Endothelial cell of umbilical vein (primary cell): ENCODE measurements at regions not wholly inside any gene's neighbourhood (a gene's known extent, or its start where the extent isn't known, plus 50 kb on each side); places are given as distances from the start of the nearest gene placed in this dataset.

Source experiments
- BruUV-seq: library from RNA; stranded (reverse); fragments of 400-500 nt; replicated peaks from 2 replicates; lab custom pipeline; 2021; lab: Mats Ljungman, UMichigan
- CTCF ChIA-PET: fragments of 300-600, 350-600 bp; sonication (Branson Sonifier 250); formaldehyde crosslinking; loops from one replicate; lab custom pipeline; 2021; ENCODE audit warnings: antibody characterized with exemption, inconsistent platforms; lab: Charles Lee
- POLR2A ChIA-PET: fragments of 300-600, 350-600 bp; sonication (Branson Sonifier 250); formaldehyde crosslinking; loops from one replicate; lab custom pipeline; 2021; ENCODE audit warnings: antibody characterized with exemption, inconsistent platforms; lab: Charles Lee
- DNase-seq: peaks from one replicate; pipeline ENCODE4 v3.0.0-alpha.2; 2011; ENCODE audit warnings: low read depth, low spot score
- FAIRE-seq: peaks from 2 replicates; lab custom pipeline; 2011; peaks lifted over from hg19 to GRCh38; lab: Jason Lieb, UNC
- H2AFZ ChIP-seq: 2 replicates; pipeline ENCODE4 v1.6.0; 2012; ENCODE audit warnings: low read depth, low read length, control low read depth, inconsistent platforms
- H3K27ac ChIP-seq: 2 replicates; pipeline ENCODE4 v1.5.1; 2011; ENCODE audit warnings: low read depth, mild to moderate bottlenecking, control low read depth, low read length, moderate library complexity; ENCODE audit not compliant: insufficient read depth
- H3K27me3 ChIP-seq, 2 experiments: 2 replicates each; pipeline versions ENCODE4 v1.6.0 to v1.6.1; 2011; ENCODE audit warnings: low read length in 2 of 2, mixed read lengths in 1 of 2; ENCODE audit not compliant: control insufficient read depth in 2 of 2, insufficient read depth in 2 of 2
- H3K36me3 ChIP-seq, 2 experiments: 2 replicates in 1 of 2; 3 replicates in 1 of 2; pipeline ENCODE4 v1.5.1; 2011; ENCODE audit warnings: low read length in 2 of 2, mild to moderate bottlenecking in 1 of 2, moderate library complexity in 1 of 2; ENCODE audit not compliant: control insufficient read depth in 2 of 2, insufficient read depth in 2 of 2; ENCODE audit errors: extremely low read depth in 1 of 2
- H3K4me1 ChIP-seq: 3 replicates; pipeline ENCODE4 v1.5.1; 2011; ENCODE audit warnings: mild to moderate bottlenecking, low read length; ENCODE audit not compliant: control insufficient read depth, insufficient read depth; ENCODE audit errors: extremely low read depth
- H3K4me2 ChIP-seq: 2 replicates; pipeline ENCODE4 v1.6.1; 2011; ENCODE audit warnings: low read length, control low read depth, mixed read lengths; ENCODE audit not compliant: insufficient read depth
- H3K4me3 ChIP-seq, 3 experiments: fragments of 200-600 bp in 1 of 3; sonication (generic), shearing (Covaris generic) in 1 of 3; replicated peaks in 1 of 3; 2 replicates each; pipeline ENCODE4 v1.5.1; 2011 to 2016; ENCODE audit warnings: control low read depth in 3 of 3, low read length in 3 of 3, mild to moderate bottlenecking in 2 of 3, inconsistent platforms in 1 of 3, low read depth in 1 of 3, moderate library complexity in 1 of 3; ENCODE audit not compliant: insufficient read depth in 1 of 3
- H3K79me2 ChIP-seq: 2 replicates; pipeline ENCODE4 v1.6.0; 2012; ENCODE audit warnings: low read length, inconsistent platforms; ENCODE audit not compliant: control insufficient read depth, insufficient read depth
- H3K9ac ChIP-seq: replicated peaks from 2 replicates; pipeline ENCODE3; 2011; ENCODE audit warnings: low read length, control low read depth; ENCODE audit not compliant: insufficient read depth; ENCODE audit errors: extremely low read depth
- H3K9me1 ChIP-seq: replicated peaks from 3 replicates; pipeline ENCODE4 v1.6.0; 2011; ENCODE audit warnings: mild to moderate bottlenecking, low read length; ENCODE audit not compliant: control insufficient read depth, insufficient read depth; ENCODE audit errors: extremely low read depth
- H3K9me3 ChIP-seq: replicated peaks from 2 replicates; pipeline ENCODE4 v1.5.1; 2012; ENCODE audit warnings: low read length, inconsistent platforms; ENCODE audit not compliant: control insufficient read depth, insufficient read depth
- H4K20me1 ChIP-seq: replicated peaks from 2 replicates; pipeline ENCODE3; 2011; ENCODE audit warnings: mild to moderate bottlenecking, low read length; ENCODE audit not compliant: control insufficient read depth, insufficient read depth; ENCODE audit errors: extremely low read depth
- EZH2 ChIP-seq: IDR thresholded peaks from 2 replicates; pipeline ENCODE4 v1.6.1; 2012; ENCODE audit warnings: borderline replicate concordance, low read depth, mild to moderate bottlenecking, moderate library complexity, low read length, inconsistent platforms; ENCODE audit not compliant: severe bottlenecking
- FOS ChIP-seq: IDR thresholded peaks from 2 replicates; pipeline ENCODE4 v1.6.1; 2011; ENCODE audit warnings: mild to moderate bottlenecking, low read length, moderate library complexity, borderline replicate concordance; ENCODE audit not compliant: insufficient read depth
- GATA2 ChIP-seq: IDR thresholded peaks from 2 replicates; pipeline ENCODE4 v1.7.0; 2011; ENCODE audit warnings: low read depth, mild to moderate bottlenecking, moderate library complexity, mixed read lengths, low read length; ENCODE audit not compliant: insufficient read length, insufficient read depth
- JUN ChIP-seq: IDR thresholded peaks from 2 replicates; pipeline ENCODE4 v1.6.1; 2011; ENCODE audit warnings: borderline replicate concordance, low read depth; ENCODE audit not compliant: insufficient read length, insufficient read depth
- MAX ChIP-seq: IDR thresholded peaks from 2 replicates; pipeline ENCODE4 v1.6.1; 2011; ENCODE audit not compliant: insufficient read depth, insufficient read length
- MYC ChIP-seq: IDR thresholded peaks from one replicate; pipeline ENCODE4 v1.6.1; 2011; ENCODE audit warnings: mild to moderate bottlenecking, low read depth, low read length
- POLR2A ChIP-seq: IDR thresholded peaks from 2 replicates; pipeline ENCODE4 v1.6.1; 2012; ENCODE audit warnings: low read depth, mild to moderate bottlenecking, control low read depth, low read length
- POLR2AphosphoS5 ChIP-seq: IDR thresholded peaks from 2 replicates; pipeline ENCODE4 v1.6.1; 2012; ENCODE audit warnings: low read depth, mild to moderate bottlenecking, control low read depth, low read length, moderate library complexity; ENCODE audit not compliant: insufficient read depth
- dilution Hi-C: fragments of 300-500 bp; cut with MboI; formaldehyde crosslinking; loops from one replicate; pipeline ENCODE4 v1.15.0; 2019; ENCODE audit warnings: low sequenced_read_pairs; ENCODE audit not compliant: extremely low pct_ligation_motif_present
- intact Hi-C: fragments of 100-400 bp; cut with micrococcal nuclease; formaldehyde crosslinking; loops from one replicate; pipeline ENCODE4 v1.10.0; 2022
- TF ChIP-seq, protein P1 (sequence below), 2 donors: IDR thresholded peaks; 1 replicate in 1 of 2; 2 replicates in 1 of 2; pipeline ENCODE4 v1.5.1; 2011; ENCODE audit warnings: low read length in 2 of 2, mild to moderate bottlenecking in 2 of 2, moderate library complexity in 2 of 2, control low read depth in 1 of 2, inconsistent platforms in 1 of 2, low read depth in 1 of 2; ENCODE audit not compliant: insufficient read depth in 1 of 2; ENCODE audit errors: extremely low read depth in 1 of 2

DNA sequence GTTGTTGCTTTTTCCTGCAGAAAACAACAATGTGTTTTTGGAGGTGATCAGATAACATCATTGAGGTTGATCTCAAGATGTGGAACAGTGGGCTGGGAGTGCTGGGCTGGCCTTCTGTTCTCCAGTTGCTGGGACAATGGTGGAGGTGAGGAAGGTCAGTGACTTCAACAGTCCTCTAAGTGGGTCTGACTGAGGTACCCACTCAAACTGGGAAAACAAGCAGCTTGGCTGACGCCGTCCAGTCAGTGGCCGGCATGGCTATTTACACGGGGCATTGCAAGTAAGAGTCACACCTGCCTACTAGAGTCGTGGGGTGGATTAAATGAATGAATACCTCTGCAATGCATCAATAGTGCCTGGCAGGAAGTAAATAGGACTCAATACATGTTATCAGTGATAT is 386.7 kb upstream of the ZFHX3 start:
- Histone ChIP-seq H3K9ac (no peak overlapping the region), H3K27ac (no peak overlapping the region), H3K4me1 (no peaks in the 10 kb centered on the region), H3K27me3 (no peaks in the 10 kb centered on the region), H3K4me2 (no peak overlapping the region), H3K9me1 (no peaks in the 10 kb centered on the region), H3K79me2 (no peaks in the 10 kb centered on the region), H3K36me3 (no peaks in the 10 kb centered on the region), H2AFZ (no peak overlapping the region), H3K4me3 (no peak overlapping the region), H4K20me1 (no peaks in the 10 kb centered on the region), H3K9me3 (peaks cover 3% of the 10 kb centered on the region)
- intact Hi-C loops: no loop called here
- ChIA-PET POLR2A (no interaction called here), CTCF (no interaction called here)
- TF ChIP-seq JUN (no peak), GATA2 (no peak), POLR2AphosphoS5 (no peak), MYC (no peak), FOS (no peak), EZH2 (no peak), POLR2A (no peak), MAX (no peak)
- TF ChIP-seq, protein P1, sequence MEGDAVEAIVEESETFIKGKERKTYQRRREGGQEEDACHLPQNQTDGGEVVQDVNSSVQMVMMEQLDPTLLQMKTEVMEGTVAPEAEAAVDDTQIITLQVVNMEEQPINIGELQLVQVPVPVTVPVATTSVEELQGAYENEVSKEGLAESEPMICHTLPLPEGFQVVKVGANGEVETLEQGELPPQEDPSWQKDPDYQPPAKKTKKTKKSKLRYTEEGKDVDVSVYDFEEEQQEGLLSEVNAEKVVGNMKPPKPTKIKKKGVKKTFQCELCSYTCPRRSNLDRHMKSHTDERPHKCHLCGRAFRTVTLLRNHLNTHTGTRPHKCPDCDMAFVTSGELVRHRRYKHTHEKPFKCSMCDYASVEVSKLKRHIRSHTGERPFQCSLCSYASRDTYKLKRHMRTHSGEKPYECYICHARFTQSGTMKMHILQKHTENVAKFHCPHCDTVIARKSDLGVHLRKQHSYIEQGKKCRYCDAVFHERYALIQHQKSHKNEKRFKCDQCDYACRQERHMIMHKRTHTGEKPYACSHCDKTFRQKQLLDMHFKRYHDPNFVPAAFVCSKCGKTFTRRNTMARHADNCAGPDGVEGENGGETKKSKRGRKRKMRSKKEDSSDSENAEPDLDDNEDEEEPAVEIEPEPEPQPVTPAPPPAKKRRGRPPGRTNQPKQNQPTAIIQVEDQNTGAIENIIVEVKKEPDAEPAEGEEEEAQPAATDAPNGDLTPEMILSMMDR (IDR thresholded peaks at IDR 0.05; ENCODE audit: extremely low read depth in 1 of 2, insufficient read depth in 1 of 2, low read depth in 1 of 2, low read length in 2 of 2): no peak
- BruUV-seq: no TSS peak
- DNase-seq: no peak
- dilution Hi-C loops: no loop called here
- FAIRE-seq: no peak
